ENCODE measurements at regions not wholly inside any gene's neighbourhood (a gene's known extent, or its start where the extent isn't known, plus 50 kb on each side); places are given as distances from the start of the nearest gene placed in this dataset.
"Not testable (repeated sequence)": the region's sequence is repeated elsewhere in the genome, so short reads cannot be mapped to it uniquely, and the experiment has no call there.

GRCh38 chr7:149961878-149962277 is 88.1 kb downstream of the ATP6V0E2 start:
- not testable (repeated sequence) for TF ChIP-seq EZH2 (IDR thresholded peaks at IDR 0.05; ENCODE audit: borderline replicate concordance, low read length); CTCF (conservative IDR thresholded peaks at IDR 0.05 in 1 of 2, IDR thresholded peaks at IDR 0.05 in 1 of 2; ENCODE audit: extremely low read depth in 1 of 2, insufficient read depth in 1 of 2, low read depth in 1 of 2, low read length in 2 of 2)

All from mammary epithelial cell (primary cell).